GM21723 (cell line): ENCODE measurements at regions not wholly inside any gene's neighbourhood (a gene's known extent, or its start where the extent isn't known, plus 50 kb on each side); places are given as distances from the start of the nearest gene placed in this dataset.
A peak's percentile ranks its signal among the peaks of the same experiment; 100 is the strongest.

Experiments used
- ATAC-seq: cut with Tn5 transposase; IDR thresholded peaks from one replicate; pipeline ENCODE4 v1.9.1; 2021; ENCODE audit warnings: mild to moderate bottlenecking, moderate library complexity; ENCODE audit not compliant: unreplicated experiment

DNA sequence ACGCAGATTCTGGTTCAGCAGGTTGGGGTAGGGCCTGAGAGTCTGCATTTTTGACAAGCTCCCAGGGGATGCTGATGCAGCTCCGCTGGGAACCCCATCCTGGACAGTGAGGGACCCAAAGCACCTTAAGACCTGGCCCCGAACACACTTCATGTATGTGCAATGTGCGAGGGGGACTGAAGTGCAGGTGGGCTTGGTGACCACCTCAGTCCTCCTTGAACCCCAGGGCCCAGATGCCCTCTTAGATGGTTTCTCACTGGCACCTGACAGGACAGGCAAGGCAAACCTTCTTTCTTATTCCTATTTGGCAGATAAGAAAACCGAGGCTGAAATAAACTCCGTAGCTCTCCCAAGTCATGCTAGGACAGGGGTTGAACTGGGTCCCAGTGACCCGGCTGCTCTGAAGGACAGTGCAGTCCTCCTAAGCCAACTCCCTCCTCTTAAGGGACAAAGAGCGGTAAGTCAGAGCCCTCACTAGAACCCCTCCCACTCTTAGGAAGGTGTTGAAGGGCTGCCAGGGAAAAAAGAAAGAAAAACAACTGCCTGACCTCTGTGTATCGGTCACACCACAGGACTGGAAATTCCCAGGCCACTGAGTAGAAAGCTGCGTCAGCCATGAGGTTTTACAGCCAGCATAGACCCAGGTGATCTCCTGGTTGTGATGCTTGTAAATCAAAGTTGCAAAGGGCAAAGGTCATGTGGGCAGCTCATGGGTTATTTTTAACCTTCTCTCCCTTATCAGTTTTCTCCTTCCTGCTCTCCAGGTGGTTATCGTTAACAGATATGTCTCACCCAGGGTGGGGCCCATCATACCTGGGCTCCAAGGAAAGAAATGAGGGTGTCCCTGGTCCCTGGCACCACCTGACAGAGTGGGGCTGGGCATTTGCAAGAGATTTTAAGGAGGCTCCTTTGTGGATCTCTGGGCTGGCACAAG is 90.9 kb upstream of the SMNDC1 start:
- ATAC-seq, result peak; percentile 90

DNA sequence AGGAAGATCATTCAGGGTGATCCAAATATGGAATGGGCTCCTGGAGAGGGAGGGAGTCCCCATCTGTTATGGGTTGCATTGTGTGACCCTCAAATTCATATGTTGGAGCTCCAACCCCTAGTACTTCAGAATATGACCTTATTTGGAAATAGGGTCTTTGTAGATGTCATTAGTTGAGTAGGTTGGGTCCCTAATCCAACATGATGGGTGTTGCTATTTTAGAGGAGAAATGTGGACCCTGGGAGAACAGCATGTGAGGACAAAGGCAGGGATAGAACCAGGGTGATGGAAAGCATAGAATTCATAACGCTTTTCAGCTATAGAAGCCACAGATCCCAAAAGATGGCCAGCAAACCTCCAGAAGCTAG is 91.5 kb upstream of the SMNDC1 start:
- no peak for ATAC-seq

DNA sequence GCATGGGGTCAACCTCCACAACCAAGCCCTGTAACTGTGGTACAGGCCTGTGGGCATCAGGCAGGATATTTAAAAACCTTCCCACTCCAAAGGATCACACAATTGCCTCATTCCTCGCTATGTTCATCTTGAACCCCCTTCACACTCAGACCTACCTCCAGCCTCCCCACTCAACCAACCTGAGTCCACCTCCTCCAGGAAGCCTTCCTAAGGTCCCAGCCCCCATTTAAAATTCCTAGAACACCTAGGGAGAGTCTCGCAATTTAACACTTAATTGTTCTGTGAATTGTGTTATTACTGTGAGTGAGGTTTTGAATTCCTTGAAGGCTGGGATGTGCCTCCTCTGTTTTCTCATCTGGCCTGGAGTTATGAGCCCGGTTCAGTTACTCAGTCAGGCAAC is 93.1 kb upstream of the SMNDC1 start:
- no peak for ATAC-seq

DNA sequence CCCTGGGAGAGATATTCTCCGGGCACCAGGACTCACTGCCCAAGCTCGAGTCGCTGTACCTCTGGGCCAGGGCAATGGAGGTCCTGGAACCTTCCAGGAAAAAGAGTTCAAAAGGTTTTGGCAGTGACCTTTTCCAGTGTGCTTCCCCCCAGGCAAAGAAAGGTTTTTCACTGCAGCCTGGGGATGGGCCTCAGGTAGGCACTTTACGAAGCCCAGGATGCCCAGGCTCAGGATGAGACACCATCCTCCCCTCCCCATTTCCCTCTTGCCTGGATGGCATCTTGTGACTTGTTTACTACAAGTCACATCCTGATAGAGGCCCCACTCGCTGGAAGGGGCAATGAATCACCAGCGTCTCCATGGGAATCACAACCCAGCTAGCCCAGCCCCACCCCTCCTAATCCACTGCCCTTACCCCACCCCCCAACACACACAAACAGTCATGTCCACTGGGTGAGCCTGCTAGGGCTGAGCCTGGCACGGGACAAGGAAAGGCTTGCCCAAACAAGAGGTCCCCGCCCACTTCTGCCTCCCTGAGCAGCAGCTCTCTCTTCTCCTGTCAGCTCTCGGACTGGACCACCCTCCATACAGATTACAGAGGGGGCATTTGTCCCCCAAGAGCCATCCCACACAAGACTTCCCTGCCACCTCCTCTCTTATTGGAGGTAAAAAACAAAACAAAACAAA is 93.8 kb upstream of the SMNDC1 start:
- no peak for ATAC-seq

DNA sequence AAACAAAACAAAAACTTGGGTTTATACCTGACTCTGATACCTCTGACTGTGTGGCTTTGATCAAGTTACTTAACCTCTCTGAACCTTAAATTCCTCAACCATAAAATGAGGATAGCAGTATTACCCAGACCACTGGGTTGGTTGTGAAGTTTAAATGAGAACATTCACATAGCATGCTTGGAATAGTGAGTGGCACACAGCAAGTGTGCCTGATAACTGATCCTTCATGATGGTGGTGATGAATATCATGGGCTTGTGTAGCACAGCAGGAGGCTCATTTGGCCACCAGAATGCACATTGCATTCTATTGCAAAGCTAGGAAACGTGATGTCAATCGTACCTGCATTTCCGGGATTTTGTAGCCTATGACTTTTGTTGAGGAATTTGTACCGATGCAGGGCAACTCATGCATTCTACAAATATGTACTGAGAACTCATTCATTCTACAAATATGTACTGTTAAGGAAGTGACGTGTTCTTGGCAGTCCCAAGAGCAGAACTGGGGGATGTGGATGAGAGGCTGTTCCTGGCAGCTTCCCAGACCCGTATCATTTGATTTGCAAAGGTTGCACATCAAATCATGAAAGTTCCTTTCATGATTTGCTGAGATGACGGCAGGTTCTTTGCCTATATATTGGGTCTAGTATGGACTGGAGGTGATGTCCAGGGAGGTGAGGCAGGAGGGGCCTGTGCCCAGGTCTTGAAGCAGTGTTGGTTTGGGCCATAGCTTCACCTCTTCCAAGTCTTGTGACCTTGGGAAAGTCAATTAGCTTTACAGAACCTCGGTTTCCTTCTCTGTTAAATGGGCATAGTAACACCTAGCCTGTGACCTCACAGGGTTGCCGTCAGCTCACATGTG is 94.6 kb upstream of the SMNDC1 start:
- ATAC-seq, result no peak

DNA sequence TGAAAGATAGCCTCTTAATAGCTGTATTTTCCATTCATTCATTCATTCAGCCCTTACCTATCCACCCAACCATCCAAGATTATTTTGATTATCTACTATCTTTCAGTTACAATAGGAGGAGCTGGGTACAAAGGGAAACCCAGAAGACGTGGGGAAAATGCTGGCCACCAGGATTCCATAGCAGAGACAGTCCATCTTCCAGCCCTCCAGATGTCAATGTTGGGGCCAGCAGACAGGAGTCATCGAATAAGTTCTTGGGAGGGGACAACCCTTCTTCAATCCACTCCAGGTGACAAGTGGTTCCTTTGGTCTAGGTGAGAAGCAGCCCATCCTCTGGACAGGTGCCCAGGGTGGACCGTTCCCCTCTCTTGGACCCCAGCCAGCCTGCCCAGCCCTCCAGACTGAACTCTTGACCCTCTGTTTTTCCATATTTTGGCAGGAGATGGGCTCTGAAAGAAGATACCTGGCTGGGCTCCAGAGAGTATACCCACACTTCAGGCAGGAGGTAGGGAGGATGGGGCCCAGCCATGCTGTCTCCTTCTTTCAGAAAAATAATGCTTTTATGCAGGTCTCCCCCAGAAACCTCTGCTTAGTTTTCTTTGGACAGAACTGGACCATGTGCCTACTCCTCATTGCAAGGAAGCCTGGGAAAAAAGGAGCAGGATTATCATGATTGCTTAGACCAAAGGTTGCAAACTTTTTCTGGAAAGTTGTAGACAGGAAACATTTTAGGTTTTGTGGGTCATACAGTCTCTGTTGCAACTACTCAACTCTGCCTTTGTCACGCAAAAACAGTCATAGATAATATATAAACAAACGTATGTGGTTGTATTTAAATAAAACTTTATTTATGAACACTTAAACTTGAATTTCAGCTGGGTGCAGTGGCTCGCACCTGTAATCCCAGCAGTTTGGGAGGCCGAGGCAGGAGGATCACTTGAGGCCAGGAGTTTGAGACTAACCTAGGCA is 95.5 kb upstream of the SMNDC1 start:
- ATAC-seq, result no peak

DNA sequence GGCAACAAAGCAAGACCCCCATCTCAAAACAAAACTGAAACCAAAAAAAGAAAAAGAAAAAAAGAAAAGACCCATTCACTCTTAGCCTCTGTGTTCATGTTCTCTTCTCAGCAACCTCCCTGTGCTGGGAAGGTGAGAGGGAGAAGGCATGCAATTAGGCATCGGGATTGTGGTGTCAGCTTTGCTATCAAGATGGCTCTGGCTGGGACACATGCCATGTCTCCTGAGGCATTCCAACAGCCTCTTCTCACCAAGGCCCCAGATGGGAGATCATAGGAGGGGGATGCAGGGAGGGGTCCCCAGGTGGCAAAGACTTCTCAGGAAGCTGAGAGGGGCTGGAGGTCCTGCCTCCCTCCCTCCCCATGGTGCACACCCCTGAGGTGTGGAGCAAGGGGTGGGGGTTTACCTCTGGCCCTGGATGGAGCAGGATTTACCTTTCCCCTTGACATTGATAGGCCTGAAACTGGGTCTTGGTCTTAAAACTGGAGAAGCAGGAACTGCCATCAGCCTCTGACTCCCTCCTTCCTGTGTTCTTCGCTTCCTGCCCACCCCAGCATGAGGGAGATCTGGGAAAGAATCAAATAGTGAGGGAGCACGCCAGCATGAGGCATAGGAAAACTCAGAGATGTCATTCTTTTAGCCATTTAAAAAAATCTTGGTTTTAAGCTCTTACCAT is 96.2 kb upstream of the DUSP5 start:
- ATAC-seq, result no peak

DNA sequence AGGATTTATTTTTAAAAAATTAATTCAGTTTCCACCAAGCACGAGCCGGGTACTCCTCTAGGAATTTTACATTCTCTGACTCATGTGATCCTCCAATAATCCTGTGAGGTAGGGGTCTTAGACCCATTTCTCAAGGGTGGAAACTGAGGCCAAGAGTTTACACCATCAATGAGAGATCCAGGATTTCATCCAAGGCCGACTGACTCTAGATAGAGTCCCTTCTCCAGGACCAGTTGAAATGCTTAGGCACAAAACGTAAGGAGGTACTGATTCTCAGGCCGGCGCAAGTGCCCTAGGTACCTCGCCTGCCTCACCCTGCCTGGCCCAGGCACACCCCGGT is 95.7 kb upstream of the DUSP5 start:
- no peak for ATAC-seq

DNA sequence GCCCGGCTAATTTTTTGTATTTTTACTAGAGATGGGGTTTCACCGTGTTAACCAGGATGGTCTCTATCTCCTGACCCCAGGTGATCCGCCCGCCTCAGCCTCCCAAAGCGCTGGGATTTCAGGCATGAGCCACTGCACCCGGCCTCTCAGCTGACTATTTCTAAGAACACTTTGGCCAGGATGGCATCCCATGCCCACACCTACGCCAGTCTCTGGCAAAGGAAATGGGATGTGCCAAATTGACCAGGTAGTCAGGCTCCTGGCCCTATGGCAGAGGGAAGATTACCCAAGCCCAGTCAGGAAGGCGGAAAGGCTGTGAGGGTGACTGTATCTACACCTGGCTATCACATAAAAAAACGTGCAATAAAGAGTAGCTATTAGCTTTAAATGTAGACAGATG is 94.1 kb upstream of the DUSP5 start:
- ATAC-seq, result no peak

DNA sequence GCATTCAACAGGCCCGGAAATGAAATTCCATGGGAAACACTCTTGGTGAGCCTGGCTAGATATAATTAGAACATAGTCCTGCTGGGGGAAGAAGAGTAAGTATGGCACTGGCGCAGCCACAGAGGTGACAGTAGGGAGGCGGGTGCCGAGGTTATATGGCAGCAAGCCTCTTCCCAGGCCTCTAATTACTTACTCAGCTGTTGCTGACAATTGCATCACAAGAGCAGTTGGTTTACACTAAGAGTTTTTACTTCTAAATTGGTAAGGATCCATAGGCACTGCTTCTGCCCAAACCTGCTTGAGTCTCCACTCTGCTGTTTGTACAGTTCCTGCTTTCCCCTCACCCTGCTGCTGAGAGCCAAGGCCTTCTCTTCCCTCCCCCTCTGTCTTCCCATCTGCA is 93.3 kb upstream of the DUSP5 start:
- ATAC-seq, result no peak

DNA sequence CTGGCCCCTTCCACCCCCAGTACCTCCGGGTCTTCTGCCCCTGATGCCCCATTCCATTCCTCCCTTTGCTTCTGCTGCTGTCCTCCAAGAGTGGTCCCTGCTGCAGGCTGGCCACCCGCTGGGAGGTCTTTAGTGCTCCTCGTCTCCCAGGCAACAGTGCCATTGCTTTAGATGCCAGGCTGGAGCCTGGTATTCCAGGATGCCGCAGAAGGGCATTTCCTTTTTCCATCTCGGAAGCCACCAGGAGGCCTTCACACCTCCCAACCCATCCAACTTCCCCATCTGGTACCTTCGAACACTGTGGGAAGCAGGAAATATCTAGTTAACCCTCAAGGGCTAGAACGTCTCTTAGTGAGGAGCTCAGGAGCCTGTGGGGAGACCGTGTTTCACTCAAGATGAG is 92.9 kb upstream of the DUSP5 start:
- no peak for ATAC-seq

DNA sequence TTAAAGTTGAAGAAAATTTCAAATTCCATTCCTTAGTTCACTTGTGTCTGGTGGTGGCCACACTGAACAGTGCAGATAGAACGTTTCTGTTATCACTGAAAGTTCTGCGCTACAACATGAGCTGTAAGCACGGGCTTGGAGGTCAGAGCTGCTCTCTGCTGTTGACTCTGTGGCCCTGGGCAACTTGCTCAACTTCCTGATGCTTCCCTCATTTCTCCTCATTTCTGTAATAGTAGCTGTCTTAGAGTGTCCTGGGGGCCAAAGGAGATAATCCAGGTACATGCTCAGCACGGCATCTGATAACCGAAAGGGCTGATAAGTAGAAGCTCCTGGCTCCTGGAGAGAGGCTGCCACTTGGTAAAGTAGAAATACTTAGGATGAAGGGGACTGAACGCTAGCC is 92.3 kb upstream of the DUSP5 start:
- ATAC-seq, result no peak

DNA sequence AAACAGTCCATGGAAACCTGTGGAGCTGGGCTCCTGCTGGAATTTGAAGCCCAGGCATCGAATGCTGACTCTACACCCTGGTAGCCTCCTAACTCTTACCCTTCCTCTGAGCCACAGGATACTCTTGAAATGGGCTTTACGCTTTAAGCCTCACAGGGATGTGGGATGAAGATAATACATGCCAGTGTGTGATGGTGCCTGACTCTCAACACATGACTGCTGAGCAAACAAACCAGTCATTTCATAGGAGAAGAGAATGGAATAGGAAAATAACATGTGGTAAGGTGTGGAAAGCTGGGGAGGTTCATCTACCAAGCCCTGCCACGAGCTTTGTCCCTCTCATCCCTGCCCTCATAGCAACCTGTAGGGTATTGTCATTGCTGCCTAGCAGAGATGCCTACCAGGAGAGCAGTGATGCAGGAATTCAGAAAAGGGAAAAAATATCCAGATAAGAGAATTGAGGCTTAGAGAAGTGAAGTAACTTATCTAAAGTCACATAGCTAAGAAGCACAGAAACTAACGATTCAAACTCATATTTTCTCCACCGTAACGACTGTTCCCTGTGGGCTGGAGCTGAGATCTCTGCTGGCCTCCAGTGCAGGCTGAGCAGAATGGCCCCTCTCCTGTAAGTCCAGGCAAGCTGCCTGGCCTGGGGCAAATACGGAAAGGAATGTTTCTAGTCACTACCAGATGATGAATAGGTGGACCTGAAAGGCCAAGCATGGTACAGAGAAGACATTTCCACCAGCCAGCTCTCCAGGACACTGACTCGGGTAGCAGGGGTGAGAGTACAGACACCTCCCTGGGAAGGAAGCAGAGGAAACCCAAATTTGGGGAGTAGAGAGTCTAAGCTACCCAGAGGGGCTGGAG is 90.2 kb upstream of the DUSP5 start:
- no peak for ATAC-seq

DNA sequence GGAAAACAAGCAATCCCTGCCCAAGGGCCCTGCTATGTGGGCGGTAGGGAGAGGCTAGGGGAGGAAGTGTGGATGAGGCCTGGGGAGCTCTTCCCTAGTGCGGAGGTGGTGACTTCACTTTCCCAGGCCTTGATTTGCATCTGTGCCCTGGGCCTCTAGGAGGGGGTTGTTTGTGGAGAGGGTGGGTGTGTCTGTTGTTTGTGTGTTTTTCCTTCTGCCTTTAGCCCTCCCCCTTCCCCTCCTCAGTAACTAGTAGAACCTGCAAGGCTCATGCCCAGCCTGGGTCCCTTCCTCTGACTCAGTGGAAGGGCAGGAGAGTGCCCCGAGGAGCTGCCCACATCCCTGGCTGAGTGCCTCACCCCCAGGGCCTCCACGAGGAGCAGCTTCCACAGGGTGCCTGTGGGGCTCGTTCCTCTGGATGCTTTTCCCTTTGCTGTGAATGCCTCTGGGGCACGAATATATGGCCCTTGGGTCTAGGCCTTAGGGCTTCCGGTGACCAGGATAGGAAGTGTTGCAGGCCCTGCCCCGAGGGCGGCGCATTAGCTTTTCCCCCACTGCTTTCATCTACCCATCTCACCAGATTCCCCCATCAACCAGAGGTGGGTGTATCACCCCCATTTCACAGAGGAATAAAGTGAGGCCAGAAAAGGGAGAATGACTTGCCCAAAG is 89.4 kb upstream of the DUSP5 start:
- no peak for ATAC-seq

DNA sequence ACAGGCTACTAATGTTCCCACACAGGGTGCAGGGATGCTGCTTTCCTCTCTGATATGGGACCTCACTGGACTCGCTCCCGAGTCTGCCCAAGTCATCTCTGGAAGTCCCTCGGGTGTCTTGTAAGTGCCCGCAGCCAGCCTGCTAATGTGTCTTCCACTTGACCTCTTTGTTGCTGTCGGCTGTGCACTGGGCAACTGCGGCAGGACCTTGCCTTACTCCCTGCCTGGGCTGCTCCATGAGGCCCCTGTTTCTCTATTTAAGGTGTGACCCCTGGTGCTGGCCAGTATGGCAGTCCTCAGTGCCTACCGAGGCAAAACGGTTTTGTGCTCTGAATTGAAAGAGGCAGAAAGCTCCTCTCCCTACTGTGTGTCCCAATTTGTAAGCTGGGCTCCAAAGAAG is 88.8 kb upstream of the DUSP5 start:
- no peak for ATAC-seq

DNA sequence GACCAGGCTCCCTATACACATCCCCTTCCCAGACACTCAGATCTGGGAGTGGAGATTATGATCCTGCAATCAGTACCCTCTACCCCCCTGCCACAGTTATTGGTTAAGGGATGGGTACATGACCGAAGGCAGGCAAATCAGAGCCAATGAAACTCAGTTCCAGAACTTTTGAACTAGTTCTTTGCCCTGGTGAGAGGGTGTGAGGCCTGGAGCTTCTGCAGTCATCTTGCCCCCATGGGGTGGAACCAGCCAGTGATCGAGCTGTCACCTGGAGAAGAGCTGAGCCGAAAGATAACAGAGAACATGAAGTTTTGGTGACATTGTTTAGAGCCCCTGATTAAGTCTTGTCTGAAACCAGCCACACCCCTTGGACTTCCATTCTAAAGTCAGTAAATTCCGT is 88.2 kb upstream of the DUSP5 start:
- no peak for ATAC-seq

DNA sequence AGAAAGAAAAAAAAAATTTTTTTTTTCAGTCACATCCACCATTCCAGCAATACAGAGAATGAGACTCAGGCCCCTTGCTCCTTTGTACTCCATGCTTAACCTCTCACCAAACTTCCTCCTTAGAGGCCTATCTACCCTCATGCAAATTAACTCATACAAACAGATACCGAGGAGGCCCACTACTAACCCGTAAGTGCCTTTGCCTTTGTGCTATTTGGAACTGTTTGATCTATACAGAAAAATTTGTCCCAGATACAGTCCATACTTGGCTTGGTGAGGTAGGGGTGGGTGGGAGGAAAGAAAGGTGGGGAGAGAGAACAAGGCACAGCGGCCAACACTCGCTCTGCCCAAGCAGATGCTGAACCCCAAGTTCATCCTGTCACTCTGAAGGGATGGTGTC is 87.8 kb upstream of the DUSP5 start:
- peak; percentile 50 for ATAC-seq

DNA sequence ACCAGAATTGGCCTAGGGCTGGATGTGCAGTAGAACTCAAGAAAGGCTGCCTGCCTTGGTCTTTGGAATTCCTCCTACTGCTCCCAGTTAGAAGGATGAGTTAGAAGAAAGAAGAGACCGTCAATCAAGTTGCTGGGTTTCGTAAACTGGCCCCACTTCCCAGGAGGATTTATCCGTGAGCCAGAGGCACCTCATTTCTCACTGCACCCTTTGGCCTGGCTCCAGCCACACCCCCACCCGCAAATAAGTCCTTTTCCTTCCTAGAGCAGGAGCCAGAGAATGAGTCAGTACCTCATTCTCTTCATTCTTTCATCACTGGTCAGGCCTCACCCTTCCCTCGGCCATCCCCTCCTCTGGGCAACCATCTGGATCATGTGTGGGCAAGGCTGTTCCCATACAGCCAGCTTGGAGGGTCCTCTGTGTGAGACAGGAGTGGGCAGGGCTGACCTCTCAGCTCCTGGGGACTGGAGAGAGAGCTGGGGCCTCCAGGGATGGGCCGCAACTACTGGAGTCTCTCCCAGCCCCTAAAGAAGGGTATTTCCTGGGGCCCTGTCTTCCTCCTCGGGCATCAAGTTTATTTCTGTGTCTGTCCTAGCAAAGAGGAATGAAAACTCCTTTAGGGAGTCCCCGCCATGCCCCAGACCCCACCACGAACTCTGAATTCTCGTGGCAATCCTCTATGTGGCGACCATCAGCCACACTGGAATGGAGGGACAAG is 87.2 kb upstream of the DUSP5 start:
- ATAC-seq, result no peak
